ENCODE measurements at regions not wholly inside any gene's neighbourhood (a gene's known extent, or its start where the extent isn't known, plus 50 kb on each side); places are given as distances from the start of the nearest gene placed in this dataset.

DNA sequence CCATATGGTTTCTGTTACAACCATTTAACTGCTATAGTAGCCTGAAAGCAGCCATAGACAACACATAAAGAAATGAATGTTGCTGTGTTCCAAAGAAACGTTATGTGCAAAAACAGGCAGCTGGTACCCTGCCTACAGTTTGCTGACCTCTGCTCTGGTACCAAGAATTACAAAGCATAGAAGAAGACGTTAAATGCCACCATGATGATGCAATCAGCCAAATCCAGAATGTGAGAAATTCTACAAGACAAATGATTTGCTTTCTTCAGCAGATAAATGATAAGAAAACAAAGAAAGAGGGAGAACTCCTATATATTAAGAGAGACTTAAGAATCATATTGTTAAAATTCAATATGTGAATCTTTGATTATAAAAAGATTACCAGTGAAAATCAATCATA is 97.8 kb upstream of the PDE4B start:
- no peak for DNase-seq (ENCODE audit: low read depth in 1 of 2, low spot score in 1 of 2)
- Histone ChIP-seq H3K27me3 (ENCODE audit: insufficient read depth, poor library complexity, severe bottlenecking) (peaks cover 3% of the 10 kb centered on the region), H3K27ac (replicated peaks) (no peak overlapping the region), H3K4me3 (replicated peaks; ENCODE audit: insufficient read depth, low read length) (no peak overlapping the region)
- TF ChIP-seq SPI1 (IDR thresholded peaks at IDR 0.05; ENCODE audit: borderline replicate concordance, low read depth) (no peak), GABPA (IDR thresholded peaks at IDR 0.05; ENCODE audit: low read depth) (no peak), POLR2AphosphoS5 (IDR thresholded peaks at IDR 0.05; ENCODE audit: low read depth) (no peak), REST (IDR thresholded peaks at IDR 0.05; ENCODE audit: insufficient replicate concordance, low read depth) (no peak)
- TF ChIP-seq, protein P1, sequence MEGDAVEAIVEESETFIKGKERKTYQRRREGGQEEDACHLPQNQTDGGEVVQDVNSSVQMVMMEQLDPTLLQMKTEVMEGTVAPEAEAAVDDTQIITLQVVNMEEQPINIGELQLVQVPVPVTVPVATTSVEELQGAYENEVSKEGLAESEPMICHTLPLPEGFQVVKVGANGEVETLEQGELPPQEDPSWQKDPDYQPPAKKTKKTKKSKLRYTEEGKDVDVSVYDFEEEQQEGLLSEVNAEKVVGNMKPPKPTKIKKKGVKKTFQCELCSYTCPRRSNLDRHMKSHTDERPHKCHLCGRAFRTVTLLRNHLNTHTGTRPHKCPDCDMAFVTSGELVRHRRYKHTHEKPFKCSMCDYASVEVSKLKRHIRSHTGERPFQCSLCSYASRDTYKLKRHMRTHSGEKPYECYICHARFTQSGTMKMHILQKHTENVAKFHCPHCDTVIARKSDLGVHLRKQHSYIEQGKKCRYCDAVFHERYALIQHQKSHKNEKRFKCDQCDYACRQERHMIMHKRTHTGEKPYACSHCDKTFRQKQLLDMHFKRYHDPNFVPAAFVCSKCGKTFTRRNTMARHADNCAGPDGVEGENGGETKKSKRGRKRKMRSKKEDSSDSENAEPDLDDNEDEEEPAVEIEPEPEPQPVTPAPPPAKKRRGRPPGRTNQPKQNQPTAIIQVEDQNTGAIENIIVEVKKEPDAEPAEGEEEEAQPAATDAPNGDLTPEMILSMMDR (IDR thresholded peaks at IDR 0.05; ENCODE audit: insufficient read depth, low read length), result no peak

GRCh38 chr1:65698590-65698989 is 94.1 kb upstream of the PDE4B start:
- Histone ChIP-seq H3K4me3 (replicated peaks; ENCODE audit: insufficient read depth, low read length) (no peak overlapping the region), H3K27me3 (ENCODE audit: insufficient read depth, poor library complexity, severe bottlenecking) (peaks cover 3% of the 10 kb centered on the region), H3K27ac (replicated peaks) (no peak overlapping the region)
- DNase-seq (ENCODE audit: low read depth in 1 of 2, low spot score in 1 of 2), result no peak
- no peak for TF ChIP-seq GABPA (IDR thresholded peaks at IDR 0.05; ENCODE audit: low read depth)
- TF ChIP-seq SPI1 (IDR thresholded peaks at IDR 0.05; ENCODE audit: borderline replicate concordance, low read depth), result no peak
- TF ChIP-seq POLR2AphosphoS5 (IDR thresholded peaks at IDR 0.05; ENCODE audit: low read depth), result no peak

- no peak overlapping the region for H3K4me3 ChIP-seq (replicated peaks; ENCODE audit: insufficient read depth, low read length)
- no peak for DNase-seq (ENCODE audit: low read depth in 1 of 2, low spot score in 1 of 2)
- no peak overlapping the region for H3K27ac ChIP-seq (replicated peaks)
- peaks cover 3% of the 10 kb centered on the region for H3K27me3 ChIP-seq (ENCODE audit: insufficient read depth, poor library complexity, severe bottlenecking)
- TF ChIP-seq REST (IDR thresholded peaks at IDR 0.05; ENCODE audit: insufficient replicate concordance, low read depth) (no peak), SPI1 (IDR thresholded peaks at IDR 0.05; ENCODE audit: borderline replicate concordance, low read depth) (peak; percentile 50; the same call in 1 of the 2 replicates)
These were observed 88.8 kb upstream of the PDE4B start for GRCh38 chr1:65703853-65704252.

DNA sequence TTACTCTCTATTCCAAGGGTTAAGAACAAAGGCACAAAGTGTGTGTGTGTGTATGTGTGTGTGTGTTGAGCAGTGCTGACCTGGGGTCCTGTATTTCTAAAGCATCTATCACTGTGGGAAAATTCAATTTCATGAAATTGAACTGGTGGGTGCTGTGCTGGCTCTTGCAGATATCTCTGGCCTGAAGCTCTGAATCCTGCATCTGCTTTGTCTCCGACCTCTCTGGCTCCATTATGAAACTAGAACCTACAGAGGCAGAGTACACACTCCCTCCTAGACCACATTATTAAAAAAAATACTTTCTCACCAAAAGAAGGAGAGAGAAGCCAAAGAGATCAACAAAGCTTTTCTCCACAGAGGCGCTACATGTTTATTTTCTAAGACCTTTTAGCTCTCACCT is 88.4 kb upstream of the PDE4B start:
- Histone ChIP-seq H3K4me3 (replicated peaks; ENCODE audit: insufficient read depth, low read length) (no peak overlapping the region), H3K27ac (replicated peaks) (no peak overlapping the region)
- TF ChIP-seq POLR2AphosphoS5 (IDR thresholded peaks at IDR 0.05; ENCODE audit: low read depth) (no peak), REST (IDR thresholded peaks at IDR 0.05; ENCODE audit: insufficient replicate concordance, low read depth) (no peak), SPI1 (IDR thresholded peaks at IDR 0.05; ENCODE audit: borderline replicate concordance, low read depth) (no peak), GABPA (IDR thresholded peaks at IDR 0.05; ENCODE audit: low read depth) (no peak)
- TF ChIP-seq, protein P1 (IDR thresholded peaks at IDR 0.05; ENCODE audit: insufficient read depth, low read length), result no peak

More for the DNA sequence above, 88.4 kb upstream of the PDE4B start:
- no peak for DNase-seq (ENCODE audit: low read depth in 1 of 2, low spot score in 1 of 2)
- H3K27me3 ChIP-seq (ENCODE audit: insufficient read depth, poor library complexity, severe bottlenecking), result no peaks in the 10 kb centered on the region

Measured in HL-60 (cell line).